GM18508 (cell line): ENCODE measurements at regions not wholly inside any gene's neighbourhood (a gene's known extent, or its start where the extent isn't known, plus 50 kb on each side); places are given as distances from the start of the nearest gene placed in this dataset.
"Not testable (repeated sequence)": the region's sequence is repeated elsewhere in the genome, so short reads cannot be mapped to it uniquely, and the experiment has no call there.

Source experiments
- ATAC-seq: cut with Tn5 transposase; IDR thresholded peaks from one replicate; pipeline ENCODE4 v1.9.1; 2021; ENCODE audit warnings: moderate number of reproducible peaks; ENCODE audit not compliant: insufficient read depth, unreplicated experiment

- no peak for ATAC-seq
Measured at GRCh38 chr10:10680496-10680895, 337.2 kb upstream of the CELF2 start.

GRCh38 chr10:10684972-10685371, 332.7 kb upstream of the CELF2 start:
- no peak for ATAC-seq

- ATAC-seq: no peak
Measured at GRCh38 chr10:10685566-10685965, 332.1 kb upstream of the CELF2 start.

GRCh38 chr10:10687751-10688150, 329.9 kb upstream of the CELF2 start:
- ATAC-seq: no peak

- ATAC-seq: no peak
Measured at GRCh38 chr10:10699427-10699826, 318.2 kb upstream of the CELF2 start.

GRCh38 chr10:10701084-10701611, 316.5 kb upstream of the CELF2 start:
- no peak for ATAC-seq

GRCh38 chr10:10702211-10702610, 315.5 kb upstream of the CELF2 start:
- no peak for ATAC-seq

GRCh38 chr10:10703382-10703781, 314.3 kb upstream of the CELF2 start:
- no peak for ATAC-seq

GRCh38 chr10:10712155-10712704, 305.4 kb upstream of the CELF2 start:
- no peak for ATAC-seq

GRCh38 chr10:10714327-10714726, 303.3 kb upstream of the CELF2 start:
- ATAC-seq: no peak

- ATAC-seq: no peak
Measured at GRCh38 chr10:10716972-10717371, 300.7 kb upstream of the CELF2 start.

- no peak for ATAC-seq
Measured at GRCh38 chr10:10722422-10722821, 295.2 kb upstream of the CELF2 start.

GRCh38 chr10:10725196-10725595, 292.5 kb upstream of the CELF2 start:
- ATAC-seq: no peak

GRCh38 chr10:10726101-10726500, 291.6 kb upstream of the CELF2 start:
- ATAC-seq: no peak

GRCh38 chr10:10727411-10727810, 290.3 kb upstream of the CELF2 start:
- not testable (repeated sequence) for ATAC-seq

GRCh38 chr10:10727812-10728211, 289.9 kb upstream of the CELF2 start:
- ATAC-seq: no peak

GRCh38 chr10:10730471-10731043, 287.1 kb upstream of the CELF2 start:
- no peak for ATAC-seq

- ATAC-seq: no peak
Measured at GRCh38 chr10:10731366-10731765, 286.3 kb upstream of the CELF2 start.

GRCh38 chr10:10734356-10735064, 283.2 kb upstream of the CELF2 start:
- ATAC-seq: no peak

GRCh38 chr10:10745291-10745690, 272.4 kb upstream of the CELF2 start:
- no peak for ATAC-seq

GRCh38 chr10:10755490-10755889, 262.2 kb upstream of the CELF2 start:
- no peak for ATAC-seq

GRCh38 chr10:10758306-10758705, 259.4 kb upstream of the CELF2 start:
- ATAC-seq: no peak
